ENCODE measurements at regions not wholly inside any gene's neighbourhood (a gene's known extent, or its start where the extent isn't known, plus 50 kb on each side); places are given as distances from the start of the nearest gene placed in this dataset.

DNA sequence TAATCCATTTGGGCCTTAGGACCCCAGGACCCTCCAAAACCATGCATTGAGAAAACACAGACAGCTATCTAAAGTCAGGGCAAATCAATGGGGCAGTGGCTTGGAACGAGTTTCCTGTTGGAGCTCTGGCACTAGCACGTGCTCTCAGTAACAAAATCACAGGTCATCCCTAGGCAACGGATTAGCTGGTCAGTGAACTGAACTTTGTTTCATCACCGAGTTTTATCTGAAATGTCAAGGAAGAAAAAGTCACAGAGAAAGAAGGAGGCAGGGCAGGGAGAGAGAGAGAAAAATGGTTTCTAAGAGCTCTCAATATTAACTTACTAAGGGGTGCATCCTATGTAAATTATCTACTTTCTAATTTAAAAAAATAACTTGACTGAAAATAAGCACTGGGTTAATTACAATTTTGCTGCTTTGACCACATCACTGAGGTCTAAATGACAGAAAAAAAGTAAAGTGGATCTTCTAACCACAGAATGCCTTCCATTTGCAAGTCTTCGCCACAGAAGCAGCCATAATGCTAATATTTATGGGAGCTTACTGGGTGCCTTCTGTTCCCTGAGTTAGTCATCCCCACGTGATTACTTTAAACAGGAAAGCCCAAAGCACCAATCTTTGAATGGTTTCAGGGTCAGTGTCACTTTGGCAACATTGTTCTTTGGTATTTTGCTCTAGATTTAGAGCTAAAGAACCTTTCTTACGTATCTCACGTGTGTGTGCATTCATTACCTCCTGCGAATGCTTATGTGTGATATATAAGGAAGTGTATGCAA lies 503.9 kb downstream of the RASEF start:
- DNase-seq, result no peak

DNA sequence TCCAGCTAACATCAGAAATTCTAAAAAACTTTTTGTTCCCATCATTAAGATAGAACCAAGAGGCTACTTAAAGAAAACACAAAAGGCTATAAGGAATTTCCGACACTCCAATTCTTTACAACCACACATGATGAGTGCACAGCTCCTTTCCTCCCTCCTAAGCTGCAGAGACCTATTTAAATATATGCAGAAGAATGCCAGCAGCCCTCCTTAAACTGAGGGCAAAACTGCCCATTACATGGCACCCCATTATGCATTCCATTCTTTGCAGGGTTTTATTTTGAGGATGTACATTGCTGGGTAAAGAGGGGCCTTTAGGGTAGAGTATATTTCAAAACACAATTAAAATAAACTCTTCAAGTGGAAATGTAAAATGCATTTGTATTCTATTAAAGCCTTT lies 502.9 kb downstream of the RASEF start:
- DNase-seq, result no peak

DNA sequence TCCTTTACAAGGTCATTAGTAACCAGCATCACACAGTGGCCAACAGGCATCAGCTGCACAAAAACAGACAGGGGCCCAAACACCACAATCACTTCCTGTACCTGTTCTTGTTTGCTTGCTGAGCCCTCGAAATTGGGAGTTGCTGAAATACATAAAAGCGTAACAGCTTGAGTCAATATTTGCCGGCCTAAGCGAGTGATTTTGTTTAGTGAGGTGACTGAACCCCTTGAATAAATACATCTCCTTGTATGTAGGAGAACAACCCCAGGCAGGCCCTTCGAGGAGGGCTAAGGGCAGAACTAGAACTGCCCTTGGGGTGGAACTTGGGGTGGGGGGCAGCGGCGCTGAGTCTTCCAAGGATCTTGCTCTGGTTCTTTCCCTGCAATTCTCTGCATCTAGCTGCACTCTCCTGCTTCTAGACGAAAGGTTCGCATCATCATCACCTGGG lies 502.5 kb downstream of the RASEF start:
- no peak for DNase-seq

DNA sequence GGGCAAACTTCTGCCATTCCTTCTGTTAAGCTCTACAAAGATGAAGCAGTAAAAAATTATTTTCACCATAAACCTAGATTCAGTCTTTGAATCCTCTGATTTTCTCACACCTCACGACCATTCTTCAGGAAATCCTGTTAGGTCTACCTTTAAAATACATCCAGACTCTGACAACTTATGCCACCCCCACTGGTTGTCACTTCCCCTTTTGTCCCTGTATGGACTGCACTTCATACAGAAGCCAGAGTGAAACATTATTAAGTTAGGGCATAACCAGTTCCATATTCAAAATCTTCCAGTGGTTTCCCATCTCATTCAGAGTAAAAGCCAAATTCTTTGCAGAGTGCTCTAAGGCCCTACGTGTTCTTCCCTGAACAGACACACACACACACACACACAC lies 499.8 kb downstream of the RASEF start:
- DNase-seq, result no peak

DNA sequence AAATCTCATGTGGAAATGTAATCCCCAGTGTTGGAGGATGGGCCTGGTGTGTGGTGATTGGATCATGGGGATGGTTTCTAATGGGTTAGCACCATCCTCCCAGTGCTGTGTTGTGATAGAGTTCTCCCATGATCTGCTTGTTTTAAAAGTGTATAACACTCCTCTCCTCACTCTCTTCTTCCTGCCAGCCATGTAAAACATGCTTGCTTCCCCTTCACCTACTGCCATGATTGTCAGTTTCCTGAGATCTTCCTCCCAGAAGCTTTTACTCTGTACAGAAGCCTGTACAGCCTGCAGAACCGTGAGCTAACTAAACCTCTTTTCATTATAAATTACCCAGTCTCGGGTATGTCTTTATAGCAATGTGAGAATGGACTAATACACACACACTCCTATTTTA lies 499.1 kb downstream of the RASEF start:
- DNase-seq, result no peak

DNA sequence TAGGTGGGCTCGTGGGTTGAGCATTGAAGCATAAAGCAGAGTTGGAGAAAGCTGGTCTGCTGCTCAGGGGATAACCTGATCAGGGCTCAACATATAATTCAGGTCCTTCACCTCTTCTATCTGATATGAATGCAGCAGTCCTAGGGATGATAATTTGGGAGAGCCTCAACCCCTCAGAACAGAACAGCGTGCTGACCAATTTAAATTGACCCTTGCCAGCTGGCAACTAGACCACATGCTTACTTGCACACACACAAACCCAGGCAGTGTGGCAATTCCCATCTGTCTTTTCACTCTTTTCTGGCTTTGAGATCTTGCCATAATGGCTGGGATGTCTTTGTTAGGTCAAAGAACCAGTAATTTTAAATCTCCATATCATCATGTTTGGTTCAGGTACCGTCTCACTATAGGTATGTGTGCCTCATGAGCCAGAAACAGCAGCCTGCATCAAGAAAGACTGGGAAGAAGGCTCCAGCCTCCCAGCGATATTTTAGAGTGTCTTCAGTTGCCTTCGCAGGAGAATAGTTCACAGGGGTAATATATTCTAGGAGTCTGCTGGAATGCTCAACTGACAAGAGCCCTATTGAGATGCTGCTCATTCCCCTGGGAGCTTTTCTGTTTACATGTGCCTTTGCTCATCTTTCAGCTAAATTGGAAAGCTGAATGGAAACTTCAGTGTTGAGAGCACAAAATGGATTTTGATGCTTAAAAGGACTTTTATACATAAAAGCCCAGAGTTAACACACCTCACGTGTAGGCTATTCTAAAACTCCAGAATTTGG lies 497.6 kb downstream of the RASEF start:
- DNase-seq, result no peak

DNA sequence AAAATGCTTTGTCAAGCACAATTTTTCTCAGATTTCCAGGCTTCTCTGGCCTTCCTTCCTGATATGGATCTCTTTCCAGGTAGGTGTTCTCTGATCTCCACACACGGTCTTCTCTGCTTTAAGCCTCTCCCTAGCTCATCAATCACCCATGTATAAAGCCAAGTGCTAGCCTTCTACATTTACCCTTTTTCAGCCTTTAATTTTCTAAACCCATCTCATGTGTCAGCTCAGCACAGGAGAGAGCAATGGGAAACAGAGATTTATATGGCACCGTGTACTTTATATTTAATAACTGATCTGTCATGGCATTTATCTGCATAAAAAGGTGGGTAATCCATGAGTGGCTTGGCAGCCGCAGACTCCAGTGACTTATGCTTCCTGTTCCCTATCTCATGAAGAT lies 495.0 kb downstream of the RASEF start:
- DNase-seq, result no peak

DNA sequence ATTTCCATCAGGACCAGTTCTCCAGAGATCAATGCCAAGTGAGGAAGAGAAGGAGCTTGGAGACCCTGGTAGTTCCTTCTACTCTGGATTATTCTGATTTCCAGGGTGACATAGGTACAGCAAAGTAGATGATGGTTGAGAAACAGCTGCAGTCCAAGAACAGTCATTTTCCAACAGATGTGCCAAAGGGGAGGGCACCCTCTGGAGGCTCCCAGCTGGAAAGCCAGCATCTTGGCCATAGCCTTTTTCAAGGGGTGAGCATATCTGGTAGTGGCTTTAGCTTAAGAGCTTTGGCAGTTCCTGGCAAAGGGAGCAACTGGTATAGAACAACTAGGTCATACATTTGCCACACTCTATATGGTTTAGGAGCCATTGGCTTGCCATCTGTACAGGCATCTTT lies 492.7 kb downstream of the RASEF start:
- DNase-seq, result no peak

DNA sequence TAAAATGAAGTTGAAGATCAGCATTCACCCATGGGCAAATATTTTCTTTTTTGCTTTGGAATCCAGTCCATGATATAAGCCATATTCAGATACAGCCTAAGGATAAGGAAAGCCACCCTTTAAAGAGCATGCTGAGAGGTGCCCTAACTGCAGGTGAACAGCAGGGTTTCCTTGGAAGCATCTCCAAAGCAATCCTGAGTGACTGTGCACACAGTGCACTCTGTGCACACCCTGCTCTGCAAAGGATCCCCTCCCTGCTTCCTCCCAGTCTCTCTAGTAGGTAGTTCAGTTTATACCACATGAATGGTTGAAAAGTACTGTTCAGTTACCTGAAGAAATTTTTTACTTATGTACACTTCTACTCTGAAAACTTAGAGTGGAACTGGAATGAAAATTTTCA lies 491.4 kb downstream of the RASEF start:
- no peak for DNase-seq

DNA sequence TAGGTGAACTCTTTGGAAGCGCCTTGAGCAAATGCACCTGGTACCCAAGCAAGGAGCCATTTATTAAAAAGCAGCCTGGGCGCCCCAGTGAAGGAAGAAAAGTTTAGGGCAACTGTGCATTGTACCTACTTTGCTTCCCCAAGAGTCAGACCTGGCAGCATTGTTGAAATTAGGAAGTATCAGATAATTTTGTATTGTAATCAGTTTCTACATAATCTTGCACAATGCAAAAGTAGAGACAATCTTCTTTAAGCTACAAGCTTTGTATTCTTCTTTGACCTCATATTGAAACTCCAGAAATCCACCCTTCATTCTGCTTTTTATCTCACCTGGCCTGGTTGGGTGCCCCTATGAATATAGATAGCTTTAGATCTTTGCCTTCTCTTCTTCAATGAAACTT lies 490.8 kb downstream of the RASEF start:
- no peak for DNase-seq

DNA sequence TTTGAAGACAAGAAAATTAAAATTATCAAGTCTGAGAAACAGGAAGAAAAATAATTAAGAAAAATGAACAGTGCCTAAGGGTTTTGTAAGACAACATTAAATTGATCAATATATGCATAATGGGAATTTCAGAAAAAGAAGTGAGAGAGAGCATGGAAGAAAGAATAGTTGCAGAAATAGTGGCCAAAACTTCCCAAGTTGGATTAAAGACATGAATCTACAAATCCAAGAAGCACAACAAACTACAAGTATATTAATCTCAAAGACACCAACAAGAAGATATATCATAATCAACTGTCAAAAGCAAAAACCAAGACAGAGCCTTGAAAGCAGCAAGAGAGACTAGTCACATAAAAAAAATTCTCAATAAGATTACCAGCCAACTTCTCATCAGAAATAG lies 488.0 kb downstream of the RASEF start:
- no peak for DNase-seq

DNA sequence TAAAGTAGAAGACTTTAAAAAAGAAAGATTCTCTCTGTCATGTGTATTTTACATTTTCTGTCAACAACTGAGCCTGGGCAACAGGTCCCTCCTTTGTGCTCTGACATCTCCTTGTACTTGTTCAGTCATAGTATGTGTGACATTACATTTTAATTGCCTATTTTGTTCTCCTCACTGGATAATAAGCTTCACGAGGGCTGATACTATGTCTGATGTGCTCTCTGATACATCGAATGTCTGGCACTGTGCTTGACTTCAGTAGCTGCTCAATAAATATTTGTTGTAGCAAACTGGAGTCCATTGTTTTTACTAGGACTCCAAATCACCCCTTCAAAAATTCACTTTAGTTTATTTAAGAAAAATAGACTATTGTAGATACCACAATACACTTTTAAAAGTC lies 482.0 kb downstream of the RASEF start:
- no peak for DNase-seq

DNA sequence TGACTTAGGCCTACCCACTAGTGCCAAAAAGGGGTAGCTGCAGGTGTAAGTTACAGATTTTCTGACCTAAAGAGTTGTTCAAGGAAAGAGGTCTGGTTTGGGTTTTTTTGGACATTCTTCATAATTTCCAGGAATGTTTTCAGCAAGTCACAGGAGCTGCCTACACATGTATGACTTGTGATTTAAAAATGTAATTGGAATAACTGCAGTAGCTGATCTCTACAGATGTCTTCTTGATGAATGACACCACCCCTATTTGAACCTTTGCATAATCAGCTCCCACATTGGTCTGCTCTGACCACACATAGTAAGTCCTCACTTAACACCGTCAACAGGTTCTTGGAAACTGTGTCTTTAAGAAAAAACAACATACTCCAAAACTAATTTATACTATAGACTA lies 481.4 kb downstream of the RASEF start:
- DNase-seq, result no peak

DNA sequence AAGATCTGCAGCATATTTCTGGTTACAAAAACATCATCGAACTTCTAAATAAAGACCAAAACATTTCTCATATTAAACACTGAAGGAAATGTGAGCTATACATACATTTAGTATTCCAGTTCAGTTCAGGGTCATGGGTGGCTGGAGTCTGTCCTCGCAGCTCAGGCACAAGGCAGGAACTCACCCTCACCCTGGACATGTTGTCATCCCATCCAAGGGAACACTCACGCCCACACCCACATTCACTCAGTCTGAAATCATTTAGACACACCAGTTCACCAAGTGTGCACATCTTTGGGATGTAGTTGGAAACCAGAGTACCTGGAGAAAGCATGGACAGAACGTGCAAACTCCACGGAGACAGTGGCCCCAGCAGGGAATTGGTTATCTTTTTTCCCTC lies 481.0 kb downstream of the RASEF start:
- DNase-seq, result no peak

DNA sequence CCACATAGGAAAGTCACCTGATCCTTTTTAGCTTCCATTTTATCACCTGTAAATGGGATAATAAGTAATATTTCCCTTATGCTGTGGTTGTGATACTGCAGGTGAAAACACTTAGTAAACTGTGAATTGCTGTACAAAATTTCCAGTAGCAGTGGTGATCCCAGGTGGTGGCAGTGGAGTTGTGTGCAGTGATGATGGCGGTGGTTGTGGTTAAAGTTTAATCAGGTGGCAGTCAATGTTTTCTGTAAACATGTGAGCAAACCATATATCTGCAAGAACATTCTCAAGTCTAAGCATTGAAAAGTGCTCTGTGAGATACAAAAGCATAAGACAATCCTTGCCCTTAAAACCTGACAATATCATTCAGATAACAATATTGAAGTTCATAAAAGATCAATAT lies 480.2 kb downstream of the RASEF start:
- DNase-seq, result no peak

DNA sequence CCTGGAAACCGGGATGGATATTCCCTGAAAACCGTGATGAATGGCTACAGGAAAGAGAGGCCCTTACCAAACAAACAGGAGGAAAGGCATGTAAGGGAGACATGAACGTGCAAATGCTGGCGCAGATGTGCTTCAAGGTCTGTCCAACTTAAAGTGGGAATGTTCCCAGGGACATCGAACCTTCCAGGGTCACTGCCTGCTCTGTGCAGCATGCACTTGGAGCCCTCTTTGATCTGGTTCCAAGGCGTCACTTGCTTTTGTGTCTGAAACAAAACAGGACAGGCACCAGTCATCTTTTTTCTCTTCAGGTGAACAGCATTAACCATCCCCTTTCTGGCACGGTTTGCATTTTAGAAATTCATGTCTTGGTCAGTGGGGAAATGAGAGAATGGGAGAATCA lies 479.4 kb downstream of the RASEF start:
- DNase-seq, result no peak

DNA sequence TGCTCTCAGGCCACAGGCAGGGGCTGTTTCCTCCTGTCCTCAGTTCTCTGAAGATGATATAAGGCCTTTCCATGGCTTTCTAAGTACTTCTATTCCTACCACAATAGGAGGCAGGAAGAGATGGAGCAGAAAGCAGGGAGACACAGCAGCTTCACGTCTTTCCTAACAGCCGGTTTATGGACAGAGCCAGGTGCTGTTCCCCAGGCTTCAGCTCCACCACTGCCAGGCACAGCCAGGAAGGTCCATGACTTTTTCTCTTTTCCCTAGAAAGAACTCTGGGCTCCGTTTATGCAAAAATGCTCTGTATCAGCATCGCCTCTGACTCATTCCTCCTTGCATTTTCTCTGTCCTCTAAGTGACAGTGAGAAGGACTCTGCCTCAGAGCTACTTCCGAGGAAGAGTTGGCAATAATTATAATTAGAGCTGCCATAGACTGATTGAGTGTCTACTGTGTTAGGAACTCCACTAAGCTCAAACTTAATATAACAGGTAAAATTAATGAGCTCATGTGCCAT lies 478.5 kb downstream of the RASEF start:
- DNase-seq, result no peak

DNA sequence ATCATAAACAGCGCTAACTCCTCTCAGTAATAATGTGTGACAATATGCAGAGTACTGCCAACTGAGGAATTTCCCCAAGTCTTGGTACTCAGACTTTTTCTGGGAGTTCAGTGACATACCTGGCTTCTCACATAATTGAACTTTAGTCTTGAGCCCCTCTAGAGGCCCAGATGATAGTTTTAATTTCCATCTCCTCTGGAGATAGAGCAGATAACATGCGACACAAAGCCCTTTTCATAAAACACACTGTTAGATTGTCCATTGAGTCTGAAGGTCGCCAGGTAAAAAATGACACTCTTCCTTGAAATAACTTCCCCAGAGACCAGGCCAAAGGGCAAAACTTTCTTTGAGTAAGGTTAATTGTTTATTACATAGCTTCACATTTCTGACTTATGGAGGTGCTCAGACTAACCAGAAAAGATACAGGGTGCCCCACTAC lies 476.0 kb downstream of the RASEF start:
- DNase-seq, result no peak

DNA sequence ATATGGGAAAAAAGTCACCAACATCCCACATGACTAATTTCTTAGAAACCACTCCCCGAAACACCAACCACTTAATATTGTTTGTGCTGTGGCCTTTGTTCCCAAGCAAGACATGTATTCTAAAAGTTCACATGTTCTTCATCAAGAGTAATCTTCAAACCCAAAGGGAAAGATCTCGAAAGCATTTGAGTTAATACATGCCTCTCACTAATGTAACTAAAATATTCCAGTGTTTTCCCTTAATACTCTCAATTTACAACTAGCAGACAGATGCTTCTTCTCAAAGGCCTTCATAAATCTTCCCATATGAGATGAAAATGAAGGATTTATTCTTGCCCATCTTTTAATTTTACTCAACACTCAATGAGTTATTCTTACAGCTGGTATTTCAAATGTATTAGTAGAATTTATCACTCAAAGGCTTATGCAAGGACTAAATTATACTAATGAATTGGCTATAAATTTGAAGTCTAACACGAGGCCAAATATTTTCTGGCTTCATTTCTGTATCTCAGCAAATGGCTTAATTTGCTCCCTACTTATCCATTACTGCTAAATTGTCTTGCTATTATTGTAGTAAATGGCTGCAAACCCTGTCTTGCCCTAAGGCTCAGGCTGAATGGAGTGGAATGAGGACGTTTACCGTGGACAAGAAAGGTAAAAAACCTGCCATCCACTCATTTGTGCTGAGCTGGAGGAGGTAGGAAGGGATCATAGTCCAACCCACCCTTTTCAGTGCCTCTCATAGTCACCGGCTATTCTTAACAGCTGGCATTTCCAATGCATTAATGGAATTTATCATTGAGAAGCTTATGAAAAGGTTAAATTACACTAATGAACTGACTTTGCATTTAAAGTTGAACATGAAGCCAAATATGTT lies 474.4 kb downstream of the RASEF start:
- DNase-seq, result no peak

DNA sequence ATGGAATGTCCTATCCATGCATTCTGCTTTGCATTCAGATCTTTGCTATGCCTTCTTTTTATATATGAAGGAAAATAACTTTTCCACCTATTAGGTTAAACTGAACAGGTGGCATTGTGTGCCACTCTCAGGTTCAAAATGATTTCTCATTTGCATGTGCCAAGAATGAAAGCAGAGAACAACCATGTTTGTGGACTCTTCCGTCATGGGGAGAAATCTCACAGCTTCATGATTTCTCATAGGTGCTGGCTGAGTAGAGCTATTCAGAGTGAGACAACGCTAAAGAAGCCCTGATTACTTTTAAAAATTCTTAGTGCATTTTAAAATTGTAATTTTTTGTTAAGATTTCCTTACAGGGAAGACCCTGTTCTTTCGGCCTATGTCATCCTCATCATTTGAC lies 472.1 kb downstream of the RASEF start:
- no peak for DNase-seq

DNA sequence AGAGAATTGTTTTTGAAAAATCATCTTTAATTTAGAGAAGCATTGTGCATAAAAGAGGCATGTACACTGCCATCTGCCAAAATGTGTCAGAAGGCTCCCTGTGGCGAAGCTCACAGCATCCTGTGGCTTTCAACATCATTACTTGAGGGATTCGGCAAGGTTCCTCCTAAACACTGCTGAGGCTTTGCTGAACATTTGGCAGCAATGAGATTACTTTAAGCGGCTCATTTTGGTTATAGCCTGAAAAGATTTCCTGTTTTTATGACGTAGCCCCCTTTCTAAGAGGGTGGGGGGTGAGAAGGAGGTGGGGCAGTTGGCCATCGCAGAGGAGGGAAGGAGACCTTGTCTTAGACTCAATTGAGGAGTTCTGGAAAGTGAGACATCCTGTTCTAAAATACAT lies 469.4 kb downstream of the RASEF start:
- DNase-seq, result peak in 1 of 2 experiments; percentile 6

DNA sequence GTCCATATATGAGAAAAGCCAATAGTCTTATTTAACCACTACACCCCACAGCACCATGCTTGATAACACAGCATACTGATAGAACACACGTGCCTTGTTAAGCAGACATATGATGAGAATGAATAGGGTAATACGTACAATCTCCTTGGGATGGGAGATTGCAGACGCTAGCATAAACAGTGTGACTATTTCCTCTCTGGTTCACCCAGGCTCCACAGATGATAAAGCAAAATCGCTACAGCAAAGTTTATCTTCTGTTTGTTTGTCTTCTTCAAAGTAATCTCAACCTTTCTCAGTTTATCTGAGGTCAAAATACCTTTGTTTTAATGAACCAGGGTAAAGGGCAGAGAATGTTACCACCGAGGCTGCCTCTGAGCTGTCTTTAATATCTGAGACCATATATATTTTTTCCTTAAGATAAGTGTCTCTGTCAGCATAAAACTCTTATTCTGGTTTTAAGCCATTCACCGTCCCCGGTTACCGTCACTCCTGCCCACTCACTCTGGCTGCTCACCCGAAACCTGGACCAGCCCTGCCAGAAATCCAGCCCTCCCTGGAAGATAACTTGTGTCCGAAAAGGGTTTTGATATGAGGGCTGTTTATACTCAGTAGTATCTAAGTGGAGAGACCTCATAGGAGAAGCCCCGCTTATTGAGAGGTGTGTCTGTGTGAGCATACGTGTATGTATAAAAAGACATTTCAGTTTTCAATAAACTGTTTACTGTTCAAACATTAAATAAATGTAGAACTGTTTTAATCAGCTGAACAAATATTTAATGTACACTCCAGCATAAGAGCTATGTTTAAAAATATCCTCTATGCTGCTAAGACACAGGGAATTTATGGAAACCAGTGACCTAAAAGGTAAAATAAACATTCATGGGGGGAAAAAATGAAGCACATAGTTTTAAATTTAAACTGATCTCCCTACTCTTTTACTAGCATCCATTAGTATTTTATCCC lies 465.4 kb downstream of the RASEF start:
- DNase-seq, result no peak
